CD4-positive, CD25-positive, alpha-beta regulatory T cell (primary cell): ENCODE measurements at regions not wholly inside any gene's neighbourhood (a gene's known extent, or its start where the extent isn't known, plus 50 kb on each side); places are given as distances from the start of the nearest gene placed in this dataset.

Source experiments
- ATAC-seq, 2 donors: fragments of 150-1000 bp; cut with Tn5 transposase; one replicate each; pipeline ENCODE4 v1.10.0; 2021; ENCODE audit warnings: low read depth in 2 of 2, moderate number of reproducible peaks in 2 of 2, moderate library complexity in 1 of 2
- DNase-seq, 3 donors: peaks; one replicate each; pipeline versions ENCODE4 v3.0.0 to v3.0.0-alpha.2; 2012 to 2022; ENCODE audit warnings: mixed read lengths in 1 of 3
- H3K27ac ChIP-seq: one replicate; pipeline ENCODE4 v1.7.0; 2013; ENCODE audit warnings: mild to moderate bottlenecking, low read length; ENCODE audit not compliant: insufficient read depth, poor library complexity, severe bottlenecking
- H3K27me3 ChIP-seq: one replicate; pipeline ENCODE4 v1.7.0; 2013; ENCODE audit warnings: low read length; ENCODE audit not compliant: control insufficient read depth, insufficient read depth
- H3K36me3 ChIP-seq: one replicate; pipeline ENCODE4 v1.7.0; 2013; ENCODE audit warnings: mild to moderate bottlenecking, low read length, moderate library complexity; ENCODE audit not compliant: control insufficient read depth, insufficient read depth
- H3K4me1 ChIP-seq: 2 replicates; pipeline ENCODE4 v1.7.0; 2013; ENCODE audit warnings: mild to moderate bottlenecking, low read length; ENCODE audit not compliant: insufficient read depth, control insufficient read depth, poor library complexity, severe bottlenecking
- H3K4me3 ChIP-seq: one replicate; pipeline ENCODE4 v1.7.0; 2013; ENCODE audit warnings: low read depth, mild to moderate bottlenecking, low read length, moderate library complexity
- H3K9me3 ChIP-seq, 2 experiments: 1 replicate in 1 of 2; 2 replicates in 1 of 2; pipeline ENCODE4 v1.7.0; 2013; ENCODE audit warnings: low read length in 2 of 2, mild to moderate bottlenecking in 1 of 2, moderate library complexity in 1 of 2; ENCODE audit not compliant: control insufficient read depth in 2 of 2
- H3K27ac Mint-ChIP-seq, 3 donors: one replicate each; pipeline ENCODE4 v1.8.0; 2020 to 2022; ENCODE audit warnings: mild to moderate bottlenecking in 3 of 3, mixed read lengths in 3 of 3, moderate library complexity in 2 of 3
- H3K27me3 Mint-ChIP-seq: one replicate; pipeline ENCODE4 v1.8.0; 2022; ENCODE audit warnings: mild to moderate bottlenecking, mixed read lengths
- H3K36me3 Mint-ChIP-seq: one replicate; pipeline ENCODE4 v1.8.0; 2020; ENCODE audit warnings: mixed read lengths
- H3K4me1 Mint-ChIP-seq, 4 donors: one replicate each; pipeline ENCODE4 v1.8.0; 2020 to 2022; ENCODE audit warnings: mixed read lengths in 4 of 4, mild to moderate bottlenecking in 1 of 4
- H3K4me3 Mint-ChIP-seq, 4 donors: one replicate each; pipeline ENCODE4 v1.8.0; 2020 to 2022; ENCODE audit warnings: mild to moderate bottlenecking in 4 of 4, mixed read lengths in 4 of 4, moderate library complexity in 3 of 4
- H3K9me3 Mint-ChIP-seq, 7 donors: one replicate each; pipeline ENCODE4 v1.8.0; 2020 to 2022; ENCODE audit warnings: mixed read lengths in 7 of 7, mild to moderate bottlenecking in 3 of 7, moderate library complexity in 2 of 7

- no peak overlapping the region for H3K4me3 Mint-ChIP-seq
- Histone ChIP-seq H3K36me3 (no peaks in the 10 kb centered on the region), H3K4me1 (no peaks in the 10 kb centered on the region), H3K9me3 (no peaks in the 10 kb centered on the region), H3K4me3 (no peak overlapping the region), H3K27me3 (no peaks in the 10 kb centered on the region), H3K27ac (no peak overlapping the region)
- no peaks in the 10 kb centered on the region for H3K4me1 Mint-ChIP-seq
- ATAC-seq (no peak), DNase-seq (no peak)
- peaks cover 0 to 13% (median 6%) of the 10 kb centered on the region in 7 donors for H3K9me3 Mint-ChIP-seq
- no peaks in the 10 kb centered on the region for H3K36me3 Mint-ChIP-seq
- H3K27ac Mint-ChIP-seq: no peak overlapping the region
- H3K27me3 Mint-ChIP-seq: no peaks in the 10 kb centered on the region
Observed at GRCh38 chr5:89417990-89418389, 535.0 kb upstream of the MEF2C start.

- Mint-ChIP-seq H3K4me3 (no peak overlapping the region), H3K9me3 (peaks cover 0 to 14% (median 6%) of the 10 kb centered on the region in 7 donors), H3K27ac (no peak overlapping the region), H3K36me3 (no peaks in the 10 kb centered on the region), H3K27me3 (no peaks in the 10 kb centered on the region), H3K4me1 (no peaks in the 10 kb centered on the region)
- no peaks in the 10 kb centered on the region for H3K36me3 ChIP-seq
- no peaks in the 10 kb centered on the region for H3K4me1 ChIP-seq
- no peaks in the 10 kb centered on the region for H3K27me3 ChIP-seq
- no peaks in the 10 kb centered on the region for H3K9me3 ChIP-seq
- H3K4me3 ChIP-seq: no peak overlapping the region
- ATAC-seq (no peak), DNase-seq (no peak)
- H3K27ac ChIP-seq: no peak overlapping the region
Observed at GRCh38 chr5:89417515-89417914, 534.5 kb upstream of the MEF2C start.

GRCh38 chr5:89411891-89412290 is 528.9 kb upstream of the MEF2C start:
- Mint-ChIP-seq H3K4me3 (no peak overlapping the region), H3K4me1 (no peaks in the 10 kb centered on the region), H3K36me3 (no peaks in the 10 kb centered on the region), H3K27me3 (no peaks in the 10 kb centered on the region), H3K9me3 (peaks cover 0 to 9% (median 2%) of the 10 kb centered on the region in 7 donors), H3K27ac (no peak overlapping the region)
- ATAC-seq (no peak), DNase-seq (no peak)
- Histone ChIP-seq H3K4me1 (no peaks in the 10 kb centered on the region), H3K36me3 (no peaks in the 10 kb centered on the region), H3K27ac (no peak overlapping the region), H3K27me3 (no peaks in the 10 kb centered on the region), H3K9me3 (no peaks in the 10 kb centered on the region), H3K4me3 (no peak overlapping the region)

GRCh38 chr5:89407054-89407453 is 524.1 kb upstream of the MEF2C start:
- Mint-ChIP-seq H3K27ac (no peak overlapping the region), H3K36me3 (no peaks in the 10 kb centered on the region), H3K4me3 (no peak overlapping the region), H3K4me1 (no peaks in the 10 kb centered on the region), H3K9me3 (peaks cover 0 to 4% (median 3%) of the 10 kb centered on the region in 7 donors), H3K27me3 (no peaks in the 10 kb centered on the region)
- H3K9me3 ChIP-seq: no peaks in the 10 kb centered on the region
- no peak overlapping the region for H3K27ac ChIP-seq
- H3K27me3 ChIP-seq: no peaks in the 10 kb centered on the region
- no peaks in the 10 kb centered on the region for H3K4me1 ChIP-seq
- ATAC-seq (no peak), DNase-seq (no peak)
- H3K4me3 ChIP-seq: no peak overlapping the region
- H3K36me3 ChIP-seq: no peaks in the 10 kb centered on the region

DNA sequence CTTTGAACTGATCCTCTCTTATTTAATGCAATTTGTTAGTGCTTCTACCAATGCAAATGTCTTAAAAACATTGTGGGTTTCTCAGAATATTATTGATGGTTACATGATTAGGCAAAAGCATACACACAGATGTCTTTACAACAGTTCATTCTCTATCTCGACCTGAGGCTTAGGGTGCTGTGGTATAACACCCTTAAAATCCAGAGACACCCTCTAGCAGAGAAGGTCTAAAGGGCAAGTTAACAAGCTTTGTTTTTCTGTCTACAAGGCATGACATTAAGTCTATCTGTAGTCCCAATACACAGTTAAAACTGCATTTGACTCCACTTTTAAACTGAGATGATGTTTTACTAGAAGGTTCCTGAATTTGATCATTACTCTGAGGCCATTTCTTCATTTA is 518.7 kb upstream of the MEF2C start:
- Mint-ChIP-seq H3K4me3 (no peak overlapping the region), H3K4me1 (peaks cover 0 to 5% (median 2%) of the 10 kb centered on the region in 4 donors), H3K9me3 (peaks cover 0 to 8% (median 5%) of the 10 kb centered on the region in 7 donors), H3K27ac (peak overlapping the region in 1 of 3 donors; percentile 38), H3K27me3 (no peaks in the 10 kb centered on the region), H3K36me3 (no peaks in the 10 kb centered on the region)
- Histone ChIP-seq H3K36me3 (no peaks in the 10 kb centered on the region), H3K9me3 (no peaks in the 10 kb centered on the region), H3K4me1 (no peaks in the 10 kb centered on the region), H3K4me3 (no peak overlapping the region), H3K27me3 (no peaks in the 10 kb centered on the region), H3K27ac (no peak overlapping the region)
- DNase-seq (no peak), ATAC-seq (no peak)

DNA sequence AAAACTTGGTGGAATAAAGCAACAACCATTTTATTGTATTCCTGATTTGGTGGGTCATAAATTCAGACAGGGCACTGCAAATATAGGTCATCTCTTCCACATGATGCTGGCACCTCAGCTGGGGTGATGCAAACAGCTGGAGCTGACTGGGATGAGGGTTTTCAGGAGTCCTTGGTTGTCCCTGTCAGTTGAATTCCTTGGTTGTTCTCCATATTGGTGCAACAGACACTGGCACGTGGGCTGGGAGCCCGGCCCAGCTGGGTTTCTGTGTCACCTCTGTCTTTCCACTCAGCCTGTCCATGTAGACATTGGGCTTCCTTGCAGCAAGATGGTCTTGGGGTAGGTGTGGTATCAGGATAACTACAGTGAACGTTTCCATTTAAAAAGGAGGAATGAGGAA is 518.0 kb upstream of the MEF2C start:
- no peak overlapping the region for H3K4me3 ChIP-seq
- H3K27ac Mint-ChIP-seq: no peak overlapping the region

DNA sequence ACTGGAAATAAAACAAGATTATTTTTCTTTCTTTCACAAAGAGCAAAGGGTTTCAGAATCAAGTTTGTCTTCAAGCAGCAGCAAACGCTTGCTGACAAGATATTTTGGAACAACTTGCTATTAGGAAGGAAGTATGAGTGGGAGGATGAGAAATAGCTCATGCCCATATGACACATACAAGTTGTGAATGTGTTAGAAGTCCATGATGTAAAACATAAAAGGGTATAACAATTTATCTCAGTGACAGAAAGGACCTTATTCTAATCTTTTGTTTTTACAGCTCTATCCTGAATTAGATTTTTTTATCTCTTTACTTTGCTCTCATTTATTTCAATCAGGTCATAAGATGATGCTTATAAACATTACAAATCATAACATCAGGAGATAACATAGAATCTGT is 516.6 kb upstream of the MEF2C start:
- H3K27ac ChIP-seq: no peak overlapping the region

More for the DNA sequence above, 518.0 kb upstream of the MEF2C start:
- H3K27me3 Mint-ChIP-seq: no peaks in the 10 kb centered on the region
- H3K4me1 Mint-ChIP-seq: peaks cover 0 to 5% (median 2%) of the 10 kb centered on the region in 4 donors
- peaks cover 0 to 8% (median 5%) of the 10 kb centered on the region in 7 donors for H3K9me3 Mint-ChIP-seq
- ATAC-seq (no peak), DNase-seq (no peak)
- Histone ChIP-seq H3K36me3 (no peaks in the 10 kb centered on the region), H3K9me3 (no peaks in the 10 kb centered on the region), H3K27ac (no peak overlapping the region), H3K27me3 (no peaks in the 10 kb centered on the region), H3K4me1 (no peaks in the 10 kb centered on the region)
- H3K36me3 Mint-ChIP-seq: no peaks in the 10 kb centered on the region
- no peak overlapping the region for H3K4me3 Mint-ChIP-seq

GRCh38 chr5:89397096-89397495 is 514.1 kb upstream of the MEF2C start:
- H3K36me3 Mint-ChIP-seq: no peaks in the 10 kb centered on the region

More for the DNA sequence above, 516.6 kb upstream of the MEF2C start:
- no peak overlapping the region for H3K27ac Mint-ChIP-seq
- ATAC-seq (no peak), DNase-seq (no peak)
- no peak overlapping the region for H3K4me3 ChIP-seq
- no peaks in the 10 kb centered on the region for H3K36me3 ChIP-seq
- no peaks in the 10 kb centered on the region for H3K9me3 ChIP-seq
- peaks cover 0 to 8% (median 5%) of the 10 kb centered on the region in 7 donors for H3K9me3 Mint-ChIP-seq
- peaks cover 0 to 5% (median 2%) of the 10 kb centered on the region in 4 donors for H3K4me1 Mint-ChIP-seq
- H3K4me1 ChIP-seq: no peaks in the 10 kb centered on the region
- no peaks in the 10 kb centered on the region for H3K36me3 Mint-ChIP-seq
- H3K27me3 ChIP-seq: no peaks in the 10 kb centered on the region
- no peak overlapping the region for H3K4me3 Mint-ChIP-seq
- no peaks in the 10 kb centered on the region for H3K27me3 Mint-ChIP-seq

More at GRCh38 chr5:89397096-89397495, 514.1 kb upstream of the MEF2C start:
- Mint-ChIP-seq H3K9me3 (peaks cover 0 to 5% (median 2%) of the 10 kb centered on the region in 7 donors), H3K4me1 (peaks cover 0 to 5% (median 2%) of the 10 kb centered on the region in 4 donors), H3K4me3 (no peak overlapping the region), H3K27ac (peak overlapping the region in 1 of 3 donors; percentile 11), H3K27me3 (no peaks in the 10 kb centered on the region)
- no peak for ATAC-seq
- H3K27ac ChIP-seq: no peak overlapping the region
- no peaks in the 10 kb centered on the region for H3K9me3 ChIP-seq
- no peaks in the 10 kb centered on the region for H3K4me1 ChIP-seq
- H3K36me3 ChIP-seq: no peaks in the 10 kb centered on the region
- H3K27me3 ChIP-seq: no peaks in the 10 kb centered on the region
- H3K4me3 ChIP-seq: no peak overlapping the region
- DNase-seq: no peak
